Prostate gland (tissue), 2 donors: ENCODE measurements at regions not wholly inside any gene's neighbourhood (a gene's known extent, or its start where the extent isn't known, plus 50 kb on each side); places are given as distances from the start of the nearest gene placed in this dataset.

Source experiments
- POLR2A ChIP-seq: fragments of 450-650 bp; IDR thresholded peaks from one replicate; pipeline ENCODE4 v1.6.1; 2016; ENCODE audit warnings: antibody characterized with exemption, mild to moderate bottlenecking
- POLR2AphosphoS5 ChIP-seq: sonication (generic); formaldehyde crosslinking; IDR thresholded peaks from one replicate; pipeline ENCODE4 v1.6.1; 2017; ENCODE audit warnings: antibody characterized with exemption
- TF ChIP-seq, protein P1 (sequence below), 4 experiments: fragments of 200-600 bp in 2 of 4; fragments of 450-650 bp in 2 of 4; sonication (generic) in 2 of 4; IDR thresholded peaks; 1 replicate in 3 of 4; 2 replicates in 1 of 4; pipeline ENCODE4 v1.5.1; 2016 to 2019; ENCODE audit warnings: antibody characterized with exemption in 4 of 4, mild to moderate bottlenecking in 2 of 4, moderate library complexity in 2 of 4

DNA sequence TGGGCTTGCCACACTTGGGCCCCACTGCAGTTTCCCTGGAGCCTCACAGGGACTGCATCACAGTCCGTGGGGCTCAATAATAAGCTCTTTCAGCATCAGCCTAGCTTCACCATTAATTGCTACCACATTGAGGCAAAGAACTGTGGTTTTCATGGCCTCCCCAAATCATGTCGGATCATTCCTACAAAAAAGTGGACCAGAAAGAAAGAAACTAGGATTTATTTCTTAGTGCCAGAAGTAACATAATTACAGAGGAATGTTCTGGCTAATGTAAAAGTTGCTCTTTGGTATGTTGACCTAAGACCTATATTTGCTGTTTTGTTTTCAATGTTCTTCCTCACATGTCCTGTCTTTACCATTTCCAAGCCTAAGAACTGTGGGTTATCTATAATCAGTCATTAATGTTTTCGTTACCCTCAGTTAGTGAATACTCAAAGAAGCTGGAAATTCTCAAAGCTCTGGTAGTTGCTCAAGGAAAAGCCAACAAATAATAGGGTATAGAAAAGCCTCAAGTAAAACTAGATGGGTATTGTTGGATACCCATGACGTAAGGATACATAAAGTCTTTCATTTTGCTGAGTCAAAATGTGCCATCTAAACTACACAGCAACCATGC, 173.9 kb downstream of the LTN1 start:
- TF ChIP-seq, protein P1, sequence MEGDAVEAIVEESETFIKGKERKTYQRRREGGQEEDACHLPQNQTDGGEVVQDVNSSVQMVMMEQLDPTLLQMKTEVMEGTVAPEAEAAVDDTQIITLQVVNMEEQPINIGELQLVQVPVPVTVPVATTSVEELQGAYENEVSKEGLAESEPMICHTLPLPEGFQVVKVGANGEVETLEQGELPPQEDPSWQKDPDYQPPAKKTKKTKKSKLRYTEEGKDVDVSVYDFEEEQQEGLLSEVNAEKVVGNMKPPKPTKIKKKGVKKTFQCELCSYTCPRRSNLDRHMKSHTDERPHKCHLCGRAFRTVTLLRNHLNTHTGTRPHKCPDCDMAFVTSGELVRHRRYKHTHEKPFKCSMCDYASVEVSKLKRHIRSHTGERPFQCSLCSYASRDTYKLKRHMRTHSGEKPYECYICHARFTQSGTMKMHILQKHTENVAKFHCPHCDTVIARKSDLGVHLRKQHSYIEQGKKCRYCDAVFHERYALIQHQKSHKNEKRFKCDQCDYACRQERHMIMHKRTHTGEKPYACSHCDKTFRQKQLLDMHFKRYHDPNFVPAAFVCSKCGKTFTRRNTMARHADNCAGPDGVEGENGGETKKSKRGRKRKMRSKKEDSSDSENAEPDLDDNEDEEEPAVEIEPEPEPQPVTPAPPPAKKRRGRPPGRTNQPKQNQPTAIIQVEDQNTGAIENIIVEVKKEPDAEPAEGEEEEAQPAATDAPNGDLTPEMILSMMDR (IDR thresholded peaks at IDR 0.05): no peak
- TF ChIP-seq POLR2AphosphoS5: no peak
- TF ChIP-seq POLR2A: no peak
